ENCODE measurements at regions not wholly inside any gene's neighbourhood (a gene's known extent, or its start where the extent isn't known, plus 50 kb on each side); places are given as distances from the start of the nearest gene placed in this dataset.

DNA sequence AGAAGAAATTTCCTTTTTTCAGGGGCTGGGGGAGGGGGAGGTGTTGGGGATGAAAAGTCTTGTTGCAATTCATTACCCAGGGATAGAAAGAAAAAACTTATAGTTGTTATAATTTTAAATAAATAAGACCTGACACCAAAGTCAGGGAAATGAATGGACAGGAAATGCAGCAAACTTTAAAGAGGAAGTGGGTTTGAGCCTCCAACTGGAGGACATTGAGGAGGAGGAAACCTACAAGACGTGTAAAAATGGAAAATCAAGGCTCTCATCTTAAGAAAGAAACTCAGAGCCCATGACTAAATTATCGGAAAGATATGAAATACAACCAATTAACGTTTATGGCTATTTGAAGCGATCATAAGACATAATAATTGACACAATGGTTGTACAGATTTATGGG is 54.4 kb downstream of the NIBAN1 start:
- no peak for DNase-seq (ENCODE audit: low read depth)

DNA sequence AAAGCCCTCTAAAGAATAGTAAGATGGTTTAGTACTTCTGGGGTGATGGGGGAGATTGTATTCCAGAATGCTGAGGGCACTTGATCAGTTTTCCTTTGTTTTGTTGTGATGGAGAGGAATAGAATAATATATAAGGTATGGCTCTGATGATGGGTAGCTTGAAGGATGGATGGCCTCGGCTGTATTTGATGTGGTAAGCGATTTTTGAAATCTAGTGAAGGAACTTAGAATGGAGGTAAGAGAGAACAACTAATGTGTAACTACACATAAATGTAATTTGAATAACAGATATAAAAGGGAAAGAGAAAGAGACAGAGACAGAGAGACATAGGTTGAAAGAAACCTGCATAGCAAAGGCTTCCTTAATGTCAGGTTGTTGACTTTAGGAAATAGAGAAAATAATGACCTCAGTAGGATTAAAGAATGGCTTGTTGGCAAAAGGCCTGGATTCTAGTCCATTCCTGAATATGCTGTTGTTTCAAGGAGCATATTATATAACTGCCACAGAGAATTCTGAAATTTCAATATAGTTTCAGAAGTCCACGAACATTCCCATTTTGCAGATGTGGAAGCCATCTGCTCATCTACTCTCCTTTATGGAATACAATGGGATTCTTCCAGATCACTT is 58.7 kb downstream of the NIBAN1 start:
- DNase-seq (ENCODE audit: low read depth): no peak

DNA sequence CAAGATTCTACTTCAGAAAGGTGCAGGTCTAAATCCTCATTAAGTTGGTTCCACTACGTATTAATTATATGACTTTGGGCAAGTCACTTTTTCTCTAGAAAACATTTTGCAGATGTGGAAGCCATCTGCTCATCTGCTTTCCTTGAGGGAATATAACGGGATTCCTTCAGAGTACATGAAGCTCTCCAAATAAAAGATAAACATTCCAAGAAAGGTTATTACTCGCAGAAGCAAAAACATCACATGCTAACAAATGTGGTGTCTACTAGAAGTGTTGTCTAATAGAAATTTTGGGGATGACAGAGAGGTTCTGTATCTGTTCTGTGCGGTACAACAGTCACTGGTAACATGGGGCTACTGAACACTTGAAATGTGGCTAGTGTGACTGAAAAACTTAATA is 60.2 kb downstream of the NIBAN1 start:
- no peak for DNase-seq (ENCODE audit: low read depth)

DNA sequence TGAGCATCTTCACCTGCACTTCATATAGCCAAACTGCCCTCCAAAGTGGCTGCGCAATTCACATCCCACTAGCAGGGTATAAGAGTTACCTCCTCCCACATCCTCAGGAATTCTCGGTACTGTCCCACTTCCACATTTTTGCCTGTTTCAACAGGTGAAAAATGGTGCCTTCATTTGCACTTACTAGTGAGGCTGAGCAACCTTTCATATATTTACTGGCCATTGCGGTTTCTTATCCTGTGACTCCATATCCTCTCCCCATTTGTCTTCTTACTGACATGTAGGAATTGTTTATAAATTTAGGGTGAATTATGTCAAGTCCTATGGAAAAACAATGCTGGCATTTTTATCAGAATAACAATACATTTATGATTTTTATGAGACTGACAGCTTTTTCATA is 61.9 kb downstream of the NIBAN1 start:
- no peak for DNase-seq (ENCODE audit: low read depth)

DNA sequence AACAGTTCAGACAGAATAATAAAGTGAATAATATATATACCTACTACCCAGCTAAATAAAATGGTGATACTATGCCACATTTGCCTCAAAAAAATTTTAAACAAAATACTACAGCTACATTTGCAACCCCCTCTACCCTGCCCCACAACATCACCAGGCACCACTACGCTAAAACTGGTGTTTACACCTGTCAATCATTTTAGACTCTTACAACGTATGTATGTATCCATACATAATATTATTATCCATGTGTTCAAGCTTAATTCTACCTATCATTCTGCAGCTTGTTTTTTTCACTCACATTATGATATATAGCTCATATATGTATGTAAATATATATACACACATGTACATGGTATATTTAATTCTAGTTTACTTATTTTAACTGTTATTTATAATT is 62.5 kb downstream of the NIBAN1 start:
- no peak for DNase-seq (ENCODE audit: low read depth)

DNA sequence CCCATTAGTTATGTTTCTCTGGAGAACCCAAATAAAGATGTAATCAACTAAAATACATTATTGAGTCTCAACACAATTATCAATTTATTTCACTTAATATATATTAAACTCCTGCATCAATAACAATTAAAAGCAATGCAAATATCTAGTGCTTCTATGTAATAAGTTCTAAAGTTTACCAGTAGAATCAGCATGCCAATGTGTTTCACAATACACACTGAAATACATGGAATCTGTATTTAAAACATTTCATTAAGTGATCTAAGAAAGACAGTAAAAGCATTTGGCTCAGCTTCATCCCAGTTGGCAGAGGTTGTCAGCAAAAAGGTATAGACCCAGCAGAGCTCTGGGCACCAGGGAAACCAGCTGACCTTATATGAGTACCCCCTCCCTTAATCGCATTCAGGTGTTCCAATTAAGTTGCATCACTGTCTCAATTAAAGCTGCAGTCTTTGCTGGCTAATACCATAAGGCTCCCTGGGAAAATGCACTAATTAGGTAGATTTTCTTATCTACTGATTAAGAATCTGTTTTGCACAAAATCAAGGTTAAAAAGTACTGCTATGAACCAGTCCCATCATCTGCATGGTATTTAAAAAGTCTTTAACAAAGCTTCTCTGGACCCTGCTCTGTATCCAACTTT is 63.1 kb downstream of the NIBAN1 start:
- no peak for DNase-seq (ENCODE audit: low read depth)

DNA sequence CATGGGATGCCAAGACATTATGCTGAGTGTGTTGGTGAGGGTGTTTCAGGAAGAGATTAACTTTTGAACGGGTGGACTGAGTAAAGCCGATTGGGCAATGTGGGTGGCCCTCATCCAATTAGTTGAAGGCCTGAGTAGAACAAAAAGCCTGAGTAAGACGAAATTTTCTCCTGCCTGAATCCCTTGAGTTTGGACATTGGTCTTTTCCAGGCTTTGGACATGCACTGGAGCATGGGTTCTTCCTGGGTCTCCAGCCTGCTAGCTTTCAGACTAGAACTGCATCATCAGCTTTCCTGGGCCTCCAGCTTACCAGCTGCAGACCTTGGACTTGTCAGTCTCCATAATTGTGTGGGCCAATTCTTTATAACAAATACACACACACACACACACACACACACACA is 63.6 kb downstream of the NIBAN1 start:
- DNase-seq (ENCODE audit: low read depth): peak; percentile 66

DNA sequence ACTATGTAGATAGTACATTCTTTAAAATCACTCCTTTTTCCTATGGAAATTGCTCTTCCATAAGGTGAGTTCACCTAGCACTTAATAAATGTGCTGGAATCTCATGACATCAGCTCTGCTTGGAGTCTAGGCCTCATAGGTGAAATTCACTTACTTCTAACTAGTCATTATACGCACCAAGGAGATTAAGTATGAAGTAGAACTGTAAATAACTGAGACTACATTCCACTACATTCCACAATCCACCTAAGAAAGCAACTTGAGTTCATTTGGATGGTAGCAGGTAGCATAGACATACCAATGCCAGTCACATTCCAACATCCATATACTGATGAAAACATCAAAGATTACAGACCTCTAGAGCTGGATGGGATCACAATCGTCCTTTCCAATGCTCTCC is 64.3 kb downstream of the NIBAN1 start:
- DNase-seq (ENCODE audit: low read depth): no peak

DNA sequence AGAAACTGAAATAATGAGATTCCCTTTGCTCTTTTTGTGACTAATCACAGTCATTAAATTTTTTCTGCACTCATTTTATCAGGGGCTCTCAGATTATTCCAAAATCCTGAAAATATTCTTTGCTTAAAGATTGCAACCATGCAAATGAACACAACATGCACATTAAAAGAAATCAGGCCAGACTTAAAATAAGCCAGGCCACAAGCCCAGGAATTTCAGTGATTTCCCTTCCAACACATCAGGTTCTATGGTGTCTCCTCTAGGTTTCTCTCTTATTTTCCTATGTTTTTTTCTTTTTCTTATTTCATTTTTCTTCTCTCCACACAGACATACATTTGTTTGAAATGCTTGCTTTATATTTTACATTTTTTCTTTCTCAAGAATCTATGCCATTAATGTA is 65.3 kb downstream of the NIBAN1 start:
- DNase-seq (ENCODE audit: low read depth): no peak

DNA sequence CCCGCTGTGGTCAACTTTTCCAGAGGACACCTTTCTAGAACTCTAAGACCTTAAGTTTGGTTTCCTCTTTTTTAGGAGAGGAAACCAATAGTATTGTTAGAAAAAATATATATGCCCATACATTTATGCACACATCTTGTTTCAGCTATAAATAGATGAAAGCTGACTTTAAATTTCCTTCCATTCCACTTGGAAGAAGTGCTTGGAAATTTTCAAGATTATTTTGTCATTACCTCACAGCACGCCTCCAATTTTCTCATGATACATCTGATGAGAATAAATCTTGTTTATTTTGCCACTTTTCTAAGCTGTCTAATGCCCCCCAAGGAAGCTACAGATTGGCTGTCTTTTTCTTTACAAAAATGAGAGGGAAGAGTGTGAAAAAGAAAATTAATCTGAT is 65.8 kb downstream of the NIBAN1 start:
- no peak for DNase-seq (ENCODE audit: low read depth)

DNA sequence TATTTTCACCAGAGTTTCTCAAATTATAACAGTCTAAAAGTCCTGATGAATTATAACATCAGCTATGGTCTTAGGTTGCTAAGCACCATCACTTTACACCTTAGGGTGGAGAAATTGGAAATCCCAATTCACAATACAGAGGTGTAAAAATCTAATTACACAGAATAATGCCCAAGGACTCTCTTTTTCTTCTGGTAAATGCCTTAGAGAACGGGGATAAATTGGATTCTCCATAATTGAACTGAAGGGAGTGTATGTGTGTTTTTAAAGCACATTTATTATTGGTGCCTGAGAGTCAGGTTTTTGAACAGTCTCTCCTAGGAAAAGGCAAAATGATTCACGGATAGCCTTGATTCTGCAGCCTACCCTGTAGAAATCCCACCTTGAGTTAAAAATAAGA is 66.8 kb downstream of the NIBAN1 start:
- no peak for DNase-seq (ENCODE audit: low read depth)

DNA sequence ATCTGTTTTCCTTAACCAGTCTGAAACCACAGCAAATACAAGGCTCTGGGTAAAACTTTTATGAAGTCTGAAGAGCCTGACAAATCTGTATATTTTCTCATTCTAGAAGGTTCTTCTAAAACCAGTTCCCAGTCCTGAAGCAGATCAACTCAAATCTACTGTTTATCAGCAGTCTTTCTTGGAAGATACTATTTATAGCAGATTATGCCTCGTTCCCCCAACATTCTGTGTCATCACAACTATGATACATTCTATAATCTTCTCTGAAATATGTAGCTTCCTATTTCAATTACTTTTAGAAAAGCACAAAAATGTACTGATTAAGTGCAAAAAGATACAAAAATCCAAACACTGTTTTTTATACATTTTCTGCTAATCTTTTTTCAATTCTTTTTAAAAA is 67.5 kb downstream of the NIBAN1 start:
- no peak for DNase-seq (ENCODE audit: low read depth)

DNA sequence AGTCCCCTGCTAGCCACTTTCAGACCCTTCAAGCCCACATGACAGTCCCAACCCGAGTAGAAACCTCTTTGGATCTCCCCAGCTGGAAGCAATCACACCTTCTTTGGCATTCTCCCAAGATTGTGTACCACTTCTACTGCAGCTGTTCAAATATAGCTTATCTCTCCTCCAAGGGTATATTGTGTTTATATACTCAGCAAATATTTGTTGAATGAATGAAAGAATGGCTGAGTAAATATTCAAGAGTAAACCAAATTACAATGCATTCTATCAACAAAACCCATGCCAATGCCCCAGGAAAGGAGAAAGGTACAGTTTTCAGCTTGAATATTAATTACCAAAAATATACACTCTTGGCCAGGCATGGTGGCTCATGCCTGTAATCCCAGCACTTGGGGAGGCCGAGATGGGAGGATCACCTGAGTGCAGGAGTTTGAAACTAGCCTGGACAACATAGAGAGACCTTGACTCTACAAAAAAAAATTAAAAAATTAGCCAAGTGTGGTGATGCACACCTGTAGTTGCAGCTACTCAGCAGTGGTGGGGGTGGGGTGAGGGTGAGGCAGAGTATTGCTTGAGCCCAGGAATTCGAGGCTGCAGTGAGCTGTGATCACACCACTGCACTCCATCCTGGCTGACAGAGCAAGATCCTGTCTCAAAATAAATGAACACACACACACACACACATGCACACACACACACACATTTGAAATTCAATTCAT is 68.5 kb downstream of the NIBAN1 start:
- DNase-seq (ENCODE audit: low read depth): no peak

DNA sequence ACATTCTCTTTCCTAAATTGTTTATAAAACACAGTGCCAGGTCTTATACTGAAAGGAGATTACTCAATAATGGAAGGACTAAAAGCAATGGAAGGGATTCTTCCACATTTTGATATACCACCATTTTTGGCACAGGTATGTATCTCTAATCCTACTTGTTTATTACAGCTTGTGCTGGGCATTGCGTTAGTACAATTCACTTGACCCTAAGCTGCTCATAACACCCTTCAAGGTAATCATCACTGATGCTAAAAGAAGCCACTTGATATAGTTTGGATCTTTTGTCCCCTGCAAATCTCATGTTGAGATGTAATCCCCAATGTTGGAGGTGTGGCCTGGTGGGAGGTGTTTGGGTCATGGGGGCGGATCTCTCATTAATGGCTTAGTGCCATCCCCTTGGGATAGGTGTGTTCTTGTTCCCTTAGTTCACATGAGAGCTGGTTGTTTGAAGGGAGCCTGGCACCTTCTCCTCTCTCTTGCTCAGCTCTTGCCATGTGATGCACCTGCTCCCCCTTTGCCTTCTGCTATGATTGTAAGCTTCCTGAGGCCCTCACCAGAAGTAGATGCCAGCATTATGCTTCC is 71.1 kb downstream of the NIBAN1 start:
- no peak for DNase-seq (ENCODE audit: low read depth)

DNA sequence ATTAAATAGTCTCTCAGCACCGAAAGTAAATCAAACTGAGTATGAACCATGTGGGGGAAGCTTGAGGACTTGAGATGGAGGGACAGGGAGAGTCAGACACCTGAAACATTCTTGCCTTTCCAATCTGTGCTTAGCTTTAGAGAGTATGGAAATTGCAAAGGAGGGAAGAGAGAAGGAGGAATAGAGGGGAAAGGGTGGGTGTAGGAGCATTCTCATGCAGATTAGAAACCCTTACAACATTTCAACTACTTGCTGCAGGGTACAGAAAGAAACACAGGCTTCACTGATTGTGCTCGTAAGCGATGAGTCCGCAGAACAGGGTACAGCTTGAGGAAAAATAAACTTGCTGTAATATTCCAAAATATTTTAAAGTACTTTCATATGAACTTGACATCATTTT is 73.8 kb downstream of the NIBAN1 start:
- DNase-seq (ENCODE audit: low read depth): no peak

DNA sequence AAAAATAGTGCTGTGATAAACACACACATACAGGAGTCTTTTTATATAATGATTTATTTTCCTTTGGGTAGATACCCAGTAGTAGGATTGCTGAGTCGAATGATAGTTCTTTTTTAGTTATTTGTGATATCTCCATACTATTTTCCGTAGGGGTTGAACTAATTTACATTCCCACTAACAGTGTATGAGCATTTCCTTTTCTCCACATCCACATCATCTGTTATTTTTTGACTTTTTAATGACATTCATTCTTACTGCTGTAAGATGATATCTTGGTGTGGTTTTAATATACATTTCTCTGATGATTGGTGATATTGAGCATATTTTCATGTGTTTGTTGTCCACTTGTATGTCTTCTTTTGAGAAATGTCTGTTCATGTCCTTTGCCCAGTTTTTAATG is 78.3 kb downstream of the NIBAN1 start:
- no peak for DNase-seq (ENCODE audit: low read depth)

DNA sequence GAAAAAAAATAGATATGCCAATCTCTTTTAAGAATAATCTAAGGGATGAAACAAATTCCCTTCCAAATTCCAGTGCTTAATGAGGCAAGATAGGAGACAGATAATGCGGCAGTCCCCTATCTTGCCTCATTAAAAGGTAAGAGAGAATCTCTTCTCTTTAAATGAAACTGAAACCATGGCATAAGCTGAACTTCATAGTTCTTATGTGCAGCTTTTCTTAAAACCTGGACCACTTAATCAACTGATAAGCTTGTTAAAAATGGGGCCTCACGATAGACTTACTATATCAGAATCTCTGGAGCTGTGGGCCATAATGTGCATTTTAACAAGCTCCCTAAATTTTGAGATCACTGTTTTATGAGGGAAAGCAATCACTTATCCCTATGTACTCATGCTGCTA is 79.2 kb downstream of the NIBAN1 start:
- DNase-seq (ENCODE audit: low read depth): no peak

DNA sequence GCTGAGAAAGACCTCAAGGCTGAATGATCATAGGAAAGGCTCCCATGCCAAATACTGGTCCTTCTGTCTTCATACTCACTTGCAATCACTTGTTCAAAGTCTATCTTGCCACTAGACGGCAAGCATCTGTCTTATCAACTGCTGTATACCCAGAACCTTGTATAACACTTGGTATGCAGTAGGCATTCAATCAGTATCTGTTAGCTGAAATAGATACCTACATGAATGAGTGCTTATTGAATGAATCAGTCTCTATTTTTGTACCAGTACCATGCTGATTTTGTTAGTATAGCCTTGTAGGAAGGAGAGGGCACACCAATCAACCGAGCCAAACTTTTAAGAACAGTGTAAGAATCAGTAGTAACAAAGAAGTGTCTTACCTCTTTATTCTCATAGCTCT is 80.6 kb downstream of the NIBAN1 start:
- DNase-seq (ENCODE audit: low read depth): no peak

DNA sequence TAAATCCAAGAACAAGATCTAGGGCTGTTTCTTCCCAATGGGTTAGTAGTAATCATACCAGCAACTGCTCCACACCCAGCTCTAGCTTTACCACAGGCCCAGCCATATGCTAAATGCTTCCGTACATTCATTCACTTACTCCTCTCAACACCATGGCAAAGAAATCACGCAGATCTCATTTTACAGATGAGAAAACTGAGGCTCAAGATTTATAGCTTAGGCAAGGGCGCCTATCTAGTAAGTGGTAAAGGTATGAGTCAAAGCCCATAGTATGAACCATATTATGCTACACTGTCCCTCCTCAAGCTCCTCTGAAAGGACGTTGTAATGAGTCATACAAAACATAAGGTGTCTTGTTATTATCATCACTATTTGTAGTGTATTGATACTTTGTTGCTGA is 82.2 kb downstream of the NIBAN1 start:
- no peak for DNase-seq (ENCODE audit: low read depth)

DNA sequence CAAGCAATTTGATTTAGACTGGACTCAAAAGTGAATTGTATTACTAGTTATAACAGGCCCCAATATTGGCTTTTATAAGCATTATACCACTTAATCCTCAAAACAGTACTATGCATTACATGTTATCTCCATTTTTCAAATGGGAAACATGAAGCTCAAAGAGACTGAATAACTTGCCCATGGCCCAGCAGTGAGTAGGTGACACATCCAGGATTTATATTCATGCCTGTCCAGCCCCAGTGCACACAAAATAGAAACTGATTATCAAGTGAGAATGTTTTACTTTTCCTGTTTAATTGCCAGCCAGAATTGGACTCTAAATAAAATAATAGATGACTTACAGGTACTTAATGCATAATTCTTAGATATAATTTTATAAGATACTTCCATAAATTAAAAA is 82.9 kb downstream of the NIBAN1 start:
- DNase-seq (ENCODE audit: low read depth): no peak

DNA sequence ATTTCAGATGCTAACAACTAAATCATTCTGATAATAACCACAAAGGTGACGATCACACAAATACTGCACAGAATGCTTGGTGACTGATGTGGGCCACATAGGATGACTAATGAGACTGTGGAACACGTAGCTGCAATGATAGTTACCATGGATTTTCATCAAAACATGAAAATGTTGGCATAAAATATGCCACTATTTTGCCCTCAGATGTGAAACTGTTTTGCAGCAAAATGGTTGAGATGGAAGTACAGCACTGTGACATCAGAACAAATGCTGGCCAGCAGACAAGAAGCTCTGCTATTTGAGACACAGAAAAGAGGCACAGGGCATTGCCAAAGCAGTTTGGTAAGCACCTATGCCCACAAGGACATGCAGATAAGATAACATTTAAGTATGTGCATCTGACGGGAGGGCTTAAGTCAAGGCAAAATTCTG is 83.8 kb downstream of the NIBAN1 start:
- no peak for DNase-seq (ENCODE audit: low read depth)

DNA sequence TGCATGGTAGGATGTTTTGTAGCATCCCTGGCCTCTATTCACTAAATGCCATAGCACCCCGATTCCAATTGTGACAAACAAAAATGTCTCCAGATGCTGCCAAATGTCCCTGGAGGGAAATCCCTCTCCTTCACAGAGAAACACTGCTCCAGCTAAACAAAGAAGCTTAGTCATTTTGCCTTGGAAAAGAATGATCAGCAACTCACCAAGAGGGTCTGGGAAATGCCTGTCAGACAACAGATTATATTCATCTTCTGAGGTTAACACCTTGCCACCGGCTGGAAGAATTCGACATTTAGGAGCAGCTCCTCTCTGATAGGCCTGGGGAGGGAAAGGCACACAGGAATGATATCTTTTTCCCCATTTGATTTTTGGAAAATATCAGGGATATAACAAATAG is 84.4 kb downstream of the NIBAN1 start:
- DNase-seq (ENCODE audit: low read depth): no peak

DNA sequence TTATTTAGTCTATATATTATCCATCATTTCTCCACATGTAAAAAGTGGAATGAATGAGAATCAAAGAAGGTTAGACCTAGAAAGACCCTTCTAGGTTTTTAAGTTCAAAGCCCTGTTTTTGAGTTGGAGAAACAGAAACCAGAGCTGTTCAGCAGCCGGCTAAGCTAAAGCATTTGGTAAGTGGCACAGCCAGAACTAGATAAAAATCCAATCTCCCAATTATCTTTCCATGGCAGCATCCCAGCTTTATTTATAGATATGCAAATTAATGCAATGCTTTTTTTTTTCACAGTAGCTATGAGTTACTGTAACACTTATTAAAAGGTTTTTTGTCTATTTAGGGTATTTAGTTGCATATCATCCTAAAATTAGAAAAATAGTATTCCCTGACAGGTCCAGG is 85.1 kb downstream of the NIBAN1 start:
- DNase-seq (ENCODE audit: low read depth): no peak
